ENCODE measurements at regions not wholly inside any gene's neighbourhood (a gene's known extent, or its start where the extent isn't known, plus 50 kb on each side); places are given as distances from the start of the nearest gene placed in this dataset.

GRCh38 chr22:27441706-27442475 is 359.7 kb downstream of the MN1 start:
- DNase-seq (ENCODE audit: low spot score), result no peak

DNA sequence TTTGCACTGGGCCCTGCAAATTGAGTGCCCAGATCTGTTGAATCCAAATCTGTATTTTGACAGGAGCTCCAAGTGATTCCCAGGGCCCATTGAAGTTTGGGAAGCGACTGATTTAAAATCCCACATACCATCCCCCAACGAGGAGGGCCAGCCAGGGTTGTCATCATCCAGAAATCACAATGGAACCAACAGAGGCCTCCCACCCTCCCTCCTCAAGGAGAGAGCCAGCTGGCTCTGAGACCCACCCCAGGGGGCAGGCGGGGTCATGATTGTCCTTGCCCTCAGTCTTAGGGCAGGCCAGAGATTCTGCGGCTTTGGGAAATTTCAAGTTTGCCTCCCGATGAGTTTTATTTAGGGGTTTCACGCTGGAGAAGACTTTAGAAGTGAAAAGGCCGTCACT is 358.2 kb downstream of the MN1 start:
- DNase-seq (ENCODE audit: low spot score), result no peak

DNA sequence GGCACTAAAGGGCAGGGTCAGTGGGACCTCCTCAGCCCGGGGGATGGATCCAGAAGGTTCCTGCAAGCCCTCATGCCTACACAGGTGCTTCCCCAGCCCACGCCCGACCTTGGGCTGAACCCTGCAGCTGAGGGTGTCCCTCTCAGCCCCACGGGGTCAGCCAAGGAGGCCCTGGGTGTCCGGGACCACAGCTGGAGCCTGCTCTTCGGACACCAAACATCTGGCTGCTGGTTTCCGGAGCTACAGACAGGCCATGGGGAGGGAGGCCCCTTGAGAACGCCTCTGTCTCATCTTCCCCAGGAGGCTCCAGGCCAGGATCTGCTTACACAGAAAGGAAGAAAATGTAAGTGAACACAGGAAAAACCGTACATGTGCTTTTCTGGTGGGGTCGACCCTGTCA is 355.7 kb downstream of the MN1 start:
- DNase-seq (ENCODE audit: low spot score), result no peak

DNA sequence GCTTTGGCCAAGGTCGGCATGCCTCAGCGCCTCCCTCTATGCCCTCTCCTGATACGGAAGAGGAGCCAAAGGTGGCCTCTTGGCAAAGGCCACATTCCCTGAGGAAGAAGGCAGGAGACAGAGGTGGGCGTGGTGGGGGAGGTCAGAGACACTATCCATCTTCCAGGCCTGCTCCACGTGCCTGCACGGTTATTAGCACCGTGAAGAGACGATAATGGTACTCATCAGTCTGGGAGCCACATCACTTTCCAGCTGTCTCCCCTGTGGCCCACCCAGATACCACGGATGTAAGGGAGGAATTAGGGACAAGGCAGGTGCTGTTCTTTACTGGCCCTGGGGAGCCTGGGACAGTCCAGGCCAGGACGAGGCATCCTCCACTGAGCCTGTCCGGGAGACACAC is 354.3 kb downstream of the MN1 start:
- no peak for DNase-seq (ENCODE audit: low spot score)

GRCh38 chr22:27450448-27450847 is 351.1 kb downstream of the MN1 start:
- no peak for DNase-seq (ENCODE audit: low spot score)

- DNase-seq (ENCODE audit: low spot score), result no peak
These were observed 349.3 kb downstream of the MN1 start for GRCh38 chr22:27452245-27452644.

DNA sequence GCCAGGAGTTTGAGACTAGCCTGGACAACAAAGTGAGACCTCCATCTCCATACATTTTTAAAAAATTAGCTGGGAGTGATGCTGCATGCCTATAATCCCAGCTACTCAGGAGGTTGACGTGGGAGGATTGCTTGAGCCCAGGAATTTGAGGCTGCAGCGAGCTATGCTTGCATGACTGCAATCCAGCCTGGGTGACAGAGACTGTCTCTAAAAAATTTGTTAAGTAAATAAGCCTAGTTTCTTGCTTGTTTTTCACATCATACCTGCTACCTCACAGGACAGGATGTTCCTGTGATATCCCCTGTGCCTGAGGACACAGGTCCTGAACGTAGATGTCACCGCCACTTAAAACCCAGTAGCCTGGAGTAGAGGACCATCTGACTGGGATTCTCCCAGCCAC is 348.6 kb downstream of the MN1 start:
- no peak for DNase-seq (ENCODE audit: low spot score)

- DNase-seq (ENCODE audit: low spot score), result no peak
These were observed 347.8 kb downstream of the MN1 start for GRCh38 chr22:27453725-27454124.

GRCh38 chr22:27454807-27455450 is 346.6 kb downstream of the MN1 start:
- DNase-seq (ENCODE audit: low spot score), result no peak

DNA sequence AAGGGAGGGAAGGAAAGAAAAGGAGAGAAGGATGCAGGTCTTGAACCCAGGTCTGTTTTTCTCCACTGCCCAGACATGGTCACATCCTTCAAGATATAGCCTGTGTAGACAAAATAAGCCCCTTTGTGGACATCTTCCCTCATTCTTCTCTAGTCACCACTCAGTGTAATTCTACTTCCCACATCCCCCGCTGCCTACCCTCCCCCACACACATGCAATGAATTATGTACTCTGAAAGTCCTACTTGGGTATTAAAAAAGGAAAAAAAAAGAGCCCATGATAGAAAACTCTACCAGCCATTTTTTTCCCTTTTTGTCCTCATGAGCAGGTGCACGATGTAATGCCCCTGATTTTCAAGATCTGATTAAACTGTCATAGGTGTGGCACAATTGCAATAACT is 346.0 kb downstream of the MN1 start:
- no peak for DNase-seq (ENCODE audit: low spot score)

GRCh38 chr22:27456696-27457503 is 344.7 kb downstream of the MN1 start:
- peak; percentile 73 for DNase-seq (ENCODE audit: low spot score)

DNA sequence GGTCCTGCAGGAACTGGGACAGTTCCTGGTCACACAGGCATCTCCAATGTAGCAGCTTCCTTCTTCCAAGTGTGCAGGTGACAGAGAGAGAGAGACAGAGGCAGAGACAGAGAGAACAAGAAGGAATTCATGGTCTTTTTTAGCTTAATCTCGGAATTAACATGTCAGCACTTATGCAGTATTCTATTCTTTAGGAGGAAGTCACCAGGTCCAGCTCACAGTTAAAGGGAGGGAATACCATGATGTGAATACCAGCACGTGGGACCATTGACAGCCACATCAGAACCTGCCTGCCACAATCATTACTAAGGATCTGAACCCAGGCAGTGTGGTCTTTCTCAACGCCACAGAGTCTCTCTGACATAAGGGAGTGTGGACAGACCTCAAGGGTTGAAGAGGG is 341.6 kb downstream of the MN1 start:
- no peak for DNase-seq (ENCODE audit: low spot score)

- peak; percentile 81 for DNase-seq (ENCODE audit: low spot score)
These were observed 340.8 kb downstream of the MN1 start for GRCh38 chr22:27460591-27461347.

- DNase-seq (ENCODE audit: low spot score), result peak; percentile 92
These were observed 340.1 kb downstream of the MN1 start for GRCh38 chr22:27461470-27461869.

GRCh38 chr22:27462190-27462589 is 339.4 kb downstream of the MN1 start:
- DNase-seq (ENCODE audit: low spot score), result peak; percentile 67

GRCh38 chr22:27463121-27463660 is 338.4 kb downstream of the MN1 start:
- no peak for DNase-seq (ENCODE audit: low spot score)

GRCh38 chr22:27466229-27466628 is 335.3 kb downstream of the MN1 start:
- peak; percentile 25 for DNase-seq (ENCODE audit: low spot score)

DNA sequence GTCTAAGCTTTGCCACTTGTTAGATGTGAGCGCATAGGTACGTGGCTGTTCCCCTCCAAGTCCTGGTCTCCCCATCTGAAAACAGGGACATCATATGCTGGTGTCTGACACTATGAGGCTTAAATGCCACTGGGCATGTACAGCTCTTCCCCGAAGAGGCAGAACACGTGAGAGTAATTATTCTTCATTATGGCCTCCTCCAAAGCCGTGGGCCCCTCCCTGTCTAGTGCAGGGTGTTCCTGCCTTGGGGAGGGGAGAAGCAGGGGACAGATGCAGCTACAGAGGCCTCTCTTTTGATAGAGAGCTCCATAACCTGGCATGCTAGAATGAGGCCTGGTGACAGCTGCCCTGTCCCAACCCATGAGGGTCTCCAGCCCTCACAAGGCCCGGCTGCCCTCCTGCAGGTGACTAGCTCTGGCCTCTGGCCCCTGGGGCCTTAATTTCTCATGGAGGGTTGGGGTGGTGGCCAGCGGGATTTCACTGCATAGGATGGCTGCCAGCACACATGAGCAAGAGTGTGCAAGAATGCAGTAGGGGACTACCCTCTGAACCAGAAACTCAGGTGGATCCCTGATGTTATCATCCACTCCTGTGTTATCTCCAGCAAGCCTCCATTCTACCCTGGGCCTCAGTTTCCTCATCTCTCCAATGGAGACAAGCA is 334.6 kb downstream of the MN1 start:
- DNase-seq (ENCODE audit: low spot score), result no peak

GRCh38 chr22:27467711-27468110 is 333.8 kb downstream of the MN1 start:
- DNase-seq (ENCODE audit: low spot score), result no peak

GRCh38 chr22:27468712-27469111 is 332.8 kb downstream of the MN1 start:
- DNase-seq (ENCODE audit: low spot score), result no peak

GRCh38 chr22:27470169-27470772 is 331.3 kb downstream of the MN1 start:
- no peak for DNase-seq (ENCODE audit: low spot score)

Measured in AG20443 (cell line).